Hepatocyte (in vitro differentiated cells): ENCODE measurements at regions not wholly inside any gene's neighbourhood (a gene's known extent, or its start where the extent isn't known, plus 50 kb on each side); places are given as distances from the start of the nearest gene placed in this dataset.

Experiments
- EZH2 ChIP-seq: fragments of 200-600 bp; sonication (generic); IDR thresholded peaks from 2 replicates; pipeline ENCODE4 v1.6.1; 2016; ENCODE audit warnings: antibody characterized with exemption, mild to moderate bottlenecking, borderline replicate concordance
- TF ChIP-seq, protein P1 (sequence below): fragments of 200-600 bp; sonication (generic); IDR thresholded peaks from 2 replicates; pipeline ENCODE4 v1.5.1; 2016; ENCODE audit warnings: antibody characterized with exemption, mild to moderate bottlenecking; ENCODE audit not compliant: poor library complexity

GRCh38 chr10:123521076-123521475, 145.1 kb upstream of the GPR26 start:
- TF ChIP-seq, protein P1, sequence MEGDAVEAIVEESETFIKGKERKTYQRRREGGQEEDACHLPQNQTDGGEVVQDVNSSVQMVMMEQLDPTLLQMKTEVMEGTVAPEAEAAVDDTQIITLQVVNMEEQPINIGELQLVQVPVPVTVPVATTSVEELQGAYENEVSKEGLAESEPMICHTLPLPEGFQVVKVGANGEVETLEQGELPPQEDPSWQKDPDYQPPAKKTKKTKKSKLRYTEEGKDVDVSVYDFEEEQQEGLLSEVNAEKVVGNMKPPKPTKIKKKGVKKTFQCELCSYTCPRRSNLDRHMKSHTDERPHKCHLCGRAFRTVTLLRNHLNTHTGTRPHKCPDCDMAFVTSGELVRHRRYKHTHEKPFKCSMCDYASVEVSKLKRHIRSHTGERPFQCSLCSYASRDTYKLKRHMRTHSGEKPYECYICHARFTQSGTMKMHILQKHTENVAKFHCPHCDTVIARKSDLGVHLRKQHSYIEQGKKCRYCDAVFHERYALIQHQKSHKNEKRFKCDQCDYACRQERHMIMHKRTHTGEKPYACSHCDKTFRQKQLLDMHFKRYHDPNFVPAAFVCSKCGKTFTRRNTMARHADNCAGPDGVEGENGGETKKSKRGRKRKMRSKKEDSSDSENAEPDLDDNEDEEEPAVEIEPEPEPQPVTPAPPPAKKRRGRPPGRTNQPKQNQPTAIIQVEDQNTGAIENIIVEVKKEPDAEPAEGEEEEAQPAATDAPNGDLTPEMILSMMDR, result no peak
- no peak for TF ChIP-seq EZH2
